MM.1S (cell line): ENCODE measurements at regions not wholly inside any gene's neighbourhood (a gene's known extent, or its start where the extent isn't known, plus 50 kb on each side); places are given as distances from the start of the nearest gene placed in this dataset.

Source experiments
- DNase-seq: peaks from one replicate; pipeline ENCODE4 v3.0.0-alpha.2; 2015
- H2AFZ ChIP-seq: fragments of 300-600 bp; sonication (generic); 2 replicates; pipeline ENCODE4 v1.6.0; 2016; ENCODE audit warnings: antibody characterized with exemption, low read length
- H3F3A ChIP-seq: fragments of 300-600 bp; sonication (generic); 2 replicates; pipeline ENCODE4 v1.6.1; 2016; ENCODE audit warnings: mild to moderate bottlenecking, antibody characterized with exemption, low read length, moderate library complexity, mixed read lengths; ENCODE audit not compliant: insufficient read depth
- H3K27ac ChIP-seq: fragments of 300-600 bp; sonication (generic); 2 replicates; pipeline ENCODE4 v1.5.1; 2016; ENCODE audit warnings: mild to moderate bottlenecking, low read length
- H3K27me3 ChIP-seq: fragments of 300-600 bp; sonication (generic); replicated peaks from 2 replicates; pipeline ENCODE4 v1.6.0; 2016; ENCODE audit warnings: low read length; ENCODE audit not compliant: insufficient read depth
- H3K36me3 ChIP-seq: fragments of 300-600 bp; sonication (generic); replicated peaks from 2 replicates; pipeline ENCODE4 v1.6.1; 2016; ENCODE audit warnings: mild to moderate bottlenecking, low read length, mixed read lengths; ENCODE audit not compliant: insufficient read depth
- H3K4me1 ChIP-seq: fragments of 300-600 bp; sonication (generic); 2 replicates; pipeline ENCODE4 v1.6.1; 2016; ENCODE audit warnings: low read length, mixed read lengths
- H3K4me2 ChIP-seq: fragments of 300-600 bp; sonication (generic); 2 replicates; pipeline ENCODE4 v1.6.0; 2016; ENCODE audit warnings: low read depth, low read length
- H3K4me3 ChIP-seq: fragments of 300-600 bp; sonication (generic); 2 replicates; pipeline ENCODE4 v1.5.1; 2016; ENCODE audit warnings: low read length, mixed read lengths
- H3K79me2 ChIP-seq: fragments of 300-600 bp; sonication (generic); 2 replicates; pipeline ENCODE4 v1.6.1; 2016; ENCODE audit warnings: mixed run types, low read length, mixed read lengths
- H3K9ac ChIP-seq: fragments of 300-600 bp; sonication (generic); 2 replicates; pipeline ENCODE4 v1.6.1; 2016; ENCODE audit warnings: low read length, mixed read lengths
- H3K9me2 ChIP-seq: fragments of 300-600 bp; sonication (generic); replicated peaks from 2 replicates; pipeline ENCODE4 v1.6.1; 2016; ENCODE audit warnings: mild to moderate bottlenecking, low read length, mixed read lengths; ENCODE audit not compliant: insufficient read depth
- H3K9me3 ChIP-seq: fragments of 300-600 bp; sonication (generic); replicated peaks from 2 replicates; pipeline ENCODE4 v1.6.1; 2016; ENCODE audit warnings: mild to moderate bottlenecking, low read length, mixed read lengths; ENCODE audit not compliant: insufficient read depth
- H4K20me1 ChIP-seq: fragments of 300-600 bp; sonication (generic); 2 replicates; pipeline ENCODE4 v1.6.1; 2016; ENCODE audit warnings: mild to moderate bottlenecking, low read length, moderate library complexity, mixed read lengths; ENCODE audit not compliant: insufficient read depth
- EZH2 ChIP-seq: fragments of 300-600 bp; sonication (generic); optimal IDR thresholded peaks from 2 replicates; pipeline ENCODE3; 2017; ENCODE audit warnings: low read depth, mild to moderate bottlenecking, antibody characterized with exemption, low read length, mixed read lengths
- EZH2phosphoT487 ChIP-seq: fragments of 300-600 bp; sonication (generic); IDR thresholded peaks from 2 replicates; pipeline ENCODE4 v1.6.1; 2018; ENCODE audit warnings: antibody characterized with exemption, low read length
- TF ChIP-seq, protein P1 (sequence below): fragments of 300-600 bp; sonication (generic); IDR thresholded peaks from 2 replicates; pipeline ENCODE4 v1.5.1; 2016; ENCODE audit warnings: antibody characterized with exemption, low read length, mixed read lengths

DNA sequence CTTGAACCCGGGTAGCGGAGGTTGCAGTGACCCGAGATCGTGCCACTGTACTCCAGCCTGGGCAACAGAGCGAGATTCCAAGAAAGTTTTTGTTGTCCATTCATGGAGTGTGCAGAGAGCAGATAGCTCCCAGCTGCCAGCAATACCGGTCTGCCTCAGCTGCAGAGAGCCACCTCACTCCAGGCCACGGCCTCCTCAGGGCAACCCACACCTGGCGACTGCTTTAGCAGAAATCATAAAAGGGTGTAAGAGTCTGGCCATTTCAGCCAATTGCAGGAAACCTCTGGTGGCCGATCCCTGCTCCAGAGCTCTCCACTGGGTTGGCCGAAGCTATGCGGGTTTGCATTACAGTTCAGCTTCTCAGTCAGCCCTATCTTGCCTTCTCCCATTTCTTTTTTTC is 227.4 kb upstream of the BCOR start:
- no peaks in the 10 kb centered on the region for H3K79me2 ChIP-seq
- DNase-seq = no peak
- H3K4me3 ChIP-seq = no peak overlapping the region
- no peak overlapping the region for H3K9ac ChIP-seq
- no peaks in the 10 kb centered on the region for H3K36me3 ChIP-seq
- H3K27ac ChIP-seq = no peak overlapping the region
- no peak overlapping the region for H3K4me2 ChIP-seq
- no peak for TF ChIP-seq EZH2phosphoT487
- H4K20me1 ChIP-seq = no peaks in the 10 kb centered on the region
- H3F3A ChIP-seq = no peaks in the 10 kb centered on the region
- H3K9me3 ChIP-seq = no peaks in the 10 kb centered on the region
- no peak overlapping the region for H2AFZ ChIP-seq
- H3K4me1 ChIP-seq = no peaks in the 10 kb centered on the region
- no peaks in the 10 kb centered on the region for H3K27me3 ChIP-seq
- H3K9me2 ChIP-seq = no peaks in the 10 kb centered on the region

DNA sequence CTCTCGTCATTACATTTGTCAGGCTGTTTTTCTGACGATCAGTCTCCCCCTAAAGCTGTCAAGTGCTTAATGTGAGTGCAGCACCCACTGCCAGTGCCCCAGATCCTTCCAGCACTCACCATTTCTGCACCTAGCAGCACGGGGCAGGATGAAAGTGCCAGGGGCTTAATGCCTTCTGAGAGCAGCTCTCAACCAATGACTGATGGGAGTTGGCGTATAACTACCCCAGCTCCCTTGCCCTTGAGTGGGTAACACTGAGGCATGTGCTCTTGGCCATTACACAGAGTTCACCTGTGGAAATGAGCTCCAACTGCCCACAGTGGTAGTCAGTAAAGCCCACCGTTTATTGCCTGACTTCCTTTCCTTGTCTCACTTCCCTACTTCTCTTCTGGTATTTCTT is 226.2 kb upstream of the BCOR start:
- H3K4me2 ChIP-seq = no peak overlapping the region
- no peaks in the 10 kb centered on the region for H3K27me3 ChIP-seq
- no peaks in the 10 kb centered on the region for H3K9me2 ChIP-seq
- no peaks in the 10 kb centered on the region for H3K36me3 ChIP-seq
- no peak for DNase-seq
- H3K9ac ChIP-seq = no peak overlapping the region
- no peaks in the 10 kb centered on the region for H3K9me3 ChIP-seq
- H3K4me3 ChIP-seq = no peak overlapping the region
- H3K79me2 ChIP-seq = no peaks in the 10 kb centered on the region
- no peak overlapping the region for H3K27ac ChIP-seq
- H3F3A ChIP-seq = no peaks in the 10 kb centered on the region
- no peak overlapping the region for H2AFZ ChIP-seq
- H4K20me1 ChIP-seq = no peaks in the 10 kb centered on the region
- H3K4me1 ChIP-seq = no peaks in the 10 kb centered on the region
- TF ChIP-seq, protein P1, sequence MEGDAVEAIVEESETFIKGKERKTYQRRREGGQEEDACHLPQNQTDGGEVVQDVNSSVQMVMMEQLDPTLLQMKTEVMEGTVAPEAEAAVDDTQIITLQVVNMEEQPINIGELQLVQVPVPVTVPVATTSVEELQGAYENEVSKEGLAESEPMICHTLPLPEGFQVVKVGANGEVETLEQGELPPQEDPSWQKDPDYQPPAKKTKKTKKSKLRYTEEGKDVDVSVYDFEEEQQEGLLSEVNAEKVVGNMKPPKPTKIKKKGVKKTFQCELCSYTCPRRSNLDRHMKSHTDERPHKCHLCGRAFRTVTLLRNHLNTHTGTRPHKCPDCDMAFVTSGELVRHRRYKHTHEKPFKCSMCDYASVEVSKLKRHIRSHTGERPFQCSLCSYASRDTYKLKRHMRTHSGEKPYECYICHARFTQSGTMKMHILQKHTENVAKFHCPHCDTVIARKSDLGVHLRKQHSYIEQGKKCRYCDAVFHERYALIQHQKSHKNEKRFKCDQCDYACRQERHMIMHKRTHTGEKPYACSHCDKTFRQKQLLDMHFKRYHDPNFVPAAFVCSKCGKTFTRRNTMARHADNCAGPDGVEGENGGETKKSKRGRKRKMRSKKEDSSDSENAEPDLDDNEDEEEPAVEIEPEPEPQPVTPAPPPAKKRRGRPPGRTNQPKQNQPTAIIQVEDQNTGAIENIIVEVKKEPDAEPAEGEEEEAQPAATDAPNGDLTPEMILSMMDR = no peak
- no peak for TF ChIP-seq EZH2
- no peak for TF ChIP-seq EZH2phosphoT487

DNA sequence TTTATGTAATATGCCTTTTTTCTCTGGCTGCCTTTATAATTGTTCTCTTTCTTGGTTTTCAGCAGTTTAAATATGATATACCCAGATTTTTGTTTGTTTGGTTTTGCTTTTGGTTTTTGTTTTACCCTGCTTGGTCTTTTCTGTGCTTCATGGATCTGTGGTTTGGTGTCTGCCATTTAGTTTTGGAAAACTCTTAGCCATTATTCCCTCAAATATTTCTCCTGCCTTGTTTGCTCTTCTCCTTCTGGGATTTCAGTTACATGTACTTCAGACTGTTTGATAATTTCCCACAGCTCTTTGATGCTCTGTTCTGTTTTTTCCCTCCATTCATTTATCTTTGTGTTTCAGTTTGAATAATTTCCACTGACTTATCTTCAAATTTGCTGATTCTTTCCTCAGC is 223.1 kb upstream of the BCOR start:
- Histone ChIP-seq H2AFZ (no peak overlapping the region), H3K79me2 (no peaks in the 10 kb centered on the region), H3K9me2 (no peaks in the 10 kb centered on the region), H3K4me3 (no peak overlapping the region), H3K9ac (no peak overlapping the region), H3K27ac (no peak overlapping the region), H3K4me1 (no peaks in the 10 kb centered on the region), H4K20me1 (no peaks in the 10 kb centered on the region), H3F3A (no peaks in the 10 kb centered on the region), H3K27me3 (no peaks in the 10 kb centered on the region), H3K36me3 (no peaks in the 10 kb centered on the region), H3K4me2 (peak overlapping the region; percentile 13; the same call in 1 of the 2 replicates), H3K9me3 (no peaks in the 10 kb centered on the region)
- DNase-seq = no peak
- TF ChIP-seq EZH2phosphoT487 = no peak
- TF ChIP-seq, protein P1 = no peak
- no peak for TF ChIP-seq EZH2

DNA sequence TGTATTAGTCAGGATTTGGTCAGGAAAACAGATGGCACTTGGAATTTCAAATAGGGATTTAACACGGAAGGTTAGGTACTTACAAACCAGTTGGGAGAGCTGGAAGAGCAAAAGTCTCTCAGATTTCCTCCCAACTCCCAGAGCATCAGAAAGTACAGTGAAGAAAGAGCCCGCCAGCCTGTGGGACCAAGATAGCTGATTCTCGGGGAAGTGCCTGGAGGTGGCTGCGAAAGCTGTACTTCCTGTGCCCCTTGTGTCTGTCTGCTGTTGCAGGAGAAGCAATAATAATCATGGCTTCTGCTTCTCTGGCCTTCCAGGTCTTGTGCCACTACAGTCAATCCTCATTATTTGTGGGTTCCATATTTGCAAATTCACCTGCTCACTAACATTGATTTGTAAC is 221.0 kb upstream of the BCOR start:
- no peak for DNase-seq
- H3K4me3 ChIP-seq = no peak overlapping the region
- no peak overlapping the region for H2AFZ ChIP-seq
- no peaks in the 10 kb centered on the region for H3K36me3 ChIP-seq
- H3K4me1 ChIP-seq = peaks cover 2% of the 10 kb centered on the region
- no peak for TF ChIP-seq EZH2phosphoT487
- no peak for TF ChIP-seq EZH2
- no peaks in the 10 kb centered on the region for H3K9me3 ChIP-seq
- H3K27me3 ChIP-seq = no peaks in the 10 kb centered on the region
- no peak overlapping the region for H3K4me2 ChIP-seq
- H3K9me2 ChIP-seq = no peaks in the 10 kb centered on the region
- no peak overlapping the region for H3K27ac ChIP-seq
- no peak overlapping the region for H3K9ac ChIP-seq
- H3F3A ChIP-seq = no peaks in the 10 kb centered on the region
- no peaks in the 10 kb centered on the region for H4K20me1 ChIP-seq
- H3K79me2 ChIP-seq = no peaks in the 10 kb centered on the region
